Activated CD8-positive, alpha-beta T cell treated with anti-CD3 and anti-CD28 coated beads for 36 hours (primary cell): ENCODE measurements at regions not wholly inside any gene's neighbourhood (a gene's known extent, or its start where the extent isn't known, plus 50 kb on each side); places are given as distances from the start of the nearest gene placed in this dataset.

Experiments used
- ATAC-seq: fragments of 200-7000 bp; cut with Tn5 transposase; one replicate; pipeline ENCODE4 v1.10.0; 2021; ENCODE audit warnings: mild to moderate bottlenecking, moderate library complexity
- CTCF ChIA-PET: fragments of 350-600 bp; sonication (Branson Sonifier 250); formaldehyde crosslinking; loops from one replicate; lab custom pipeline; 2021; ENCODE audit warnings: antibody characterized with exemption; lab: Charles Lee
- POLR2A ChIA-PET: fragments of 350-600 bp; sonication (Branson Sonifier 250); formaldehyde crosslinking; loops from one replicate; lab custom pipeline; 2021; ENCODE audit warnings: antibody characterized with exemption; lab: Charles Lee
- DNase-seq: peaks from one replicate; pipeline ENCODE4 v3.0.0-alpha.2; 2020
- H3K27ac Mint-ChIP-seq: one replicate; pipeline ENCODE4 v1.8.0; 2021; ENCODE audit warnings: mild to moderate bottlenecking, mixed read lengths
- H3K27me3 Mint-ChIP-seq: one replicate; pipeline ENCODE4 v1.8.0; 2021; ENCODE audit warnings: mixed read lengths
- H3K36me3 Mint-ChIP-seq: one replicate; pipeline ENCODE4 v1.8.0; 2021; ENCODE audit warnings: low read depth, mixed read lengths
- H3K4me1 Mint-ChIP-seq: one replicate; pipeline ENCODE4 v1.8.0; 2021; ENCODE audit warnings: low read depth, mixed read lengths
- H3K4me3 Mint-ChIP-seq: one replicate; pipeline ENCODE4 v1.8.0; 2021; ENCODE audit warnings: mild to moderate bottlenecking, moderate library complexity, mixed read lengths
- H3K9me3 Mint-ChIP-seq: one replicate; pipeline ENCODE4 v1.8.0; 2021; ENCODE audit warnings: mixed read lengths
- intact Hi-C: fragments of 100-400 bp; cut with micrococcal nuclease; formaldehyde crosslinking; loops from one replicate; pipeline ENCODE4 v1.10.0; 2022
- TF ChIP-seq, protein P1 (sequence below): fragments of 200-600 bp; IDR thresholded peaks from one replicate; pipeline ENCODE4 v1.8.0; 2022; ENCODE audit warnings: antibody characterized with exemption, mild to moderate bottlenecking

DNA sequence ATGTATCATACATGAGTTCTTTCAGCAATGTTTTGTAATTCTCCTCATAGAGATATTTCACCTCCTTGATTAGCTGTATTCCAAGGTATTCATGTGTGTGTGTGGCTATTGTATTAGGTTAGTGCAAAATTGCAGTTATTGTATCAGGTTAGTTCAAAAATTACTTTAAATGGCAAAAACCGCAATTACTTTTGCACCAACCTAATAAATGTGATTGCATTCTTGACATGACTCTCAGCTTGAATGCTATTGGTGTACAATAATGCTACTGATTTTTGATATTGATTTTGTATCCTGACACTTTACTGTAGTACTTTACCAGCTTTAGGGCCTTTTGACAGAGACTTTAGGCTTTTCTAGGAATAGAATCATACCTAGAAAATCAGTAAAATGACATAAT is 297.4 kb downstream of the ZWINT start:
- POLR2A ChIA-PET: no interaction called here
- Mint-ChIP-seq H3K27me3 (no peaks in the 10 kb centered on the region), H3K4me3 (no peak overlapping the region), H3K27ac (no peak overlapping the region), H3K4me1 (no peaks in the 10 kb centered on the region), H3K9me3 (peaks cover 11% of the 10 kb centered on the region), H3K36me3 (no peaks in the 10 kb centered on the region)
- intact Hi-C loops: no loop called here
- TF ChIP-seq, protein P1, sequence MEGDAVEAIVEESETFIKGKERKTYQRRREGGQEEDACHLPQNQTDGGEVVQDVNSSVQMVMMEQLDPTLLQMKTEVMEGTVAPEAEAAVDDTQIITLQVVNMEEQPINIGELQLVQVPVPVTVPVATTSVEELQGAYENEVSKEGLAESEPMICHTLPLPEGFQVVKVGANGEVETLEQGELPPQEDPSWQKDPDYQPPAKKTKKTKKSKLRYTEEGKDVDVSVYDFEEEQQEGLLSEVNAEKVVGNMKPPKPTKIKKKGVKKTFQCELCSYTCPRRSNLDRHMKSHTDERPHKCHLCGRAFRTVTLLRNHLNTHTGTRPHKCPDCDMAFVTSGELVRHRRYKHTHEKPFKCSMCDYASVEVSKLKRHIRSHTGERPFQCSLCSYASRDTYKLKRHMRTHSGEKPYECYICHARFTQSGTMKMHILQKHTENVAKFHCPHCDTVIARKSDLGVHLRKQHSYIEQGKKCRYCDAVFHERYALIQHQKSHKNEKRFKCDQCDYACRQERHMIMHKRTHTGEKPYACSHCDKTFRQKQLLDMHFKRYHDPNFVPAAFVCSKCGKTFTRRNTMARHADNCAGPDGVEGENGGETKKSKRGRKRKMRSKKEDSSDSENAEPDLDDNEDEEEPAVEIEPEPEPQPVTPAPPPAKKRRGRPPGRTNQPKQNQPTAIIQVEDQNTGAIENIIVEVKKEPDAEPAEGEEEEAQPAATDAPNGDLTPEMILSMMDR: no peak
- ATAC-seq: no peak
- DNase-seq: no peak
- CTCF ChIA-PET: no interaction called here

DNA sequence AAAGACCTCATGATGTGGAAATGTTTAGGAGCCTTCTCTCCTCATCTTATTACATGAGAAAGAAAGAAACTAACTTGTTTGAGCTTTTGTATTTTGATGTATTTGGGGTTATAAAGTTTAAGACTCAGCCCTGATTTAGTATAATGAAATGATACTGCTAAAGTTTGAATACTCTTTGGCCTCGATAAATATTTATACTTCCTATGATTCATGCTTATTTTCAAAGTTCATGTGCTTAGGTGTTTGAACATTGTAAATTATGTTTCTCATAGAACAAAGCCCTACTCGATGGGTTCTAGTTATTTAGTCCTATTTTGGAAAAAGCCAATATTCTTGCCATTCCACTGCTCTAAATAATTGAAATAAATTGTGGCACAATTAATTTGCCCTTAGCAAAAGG is 303.2 kb downstream of the ZWINT start:
- intact Hi-C loops: no loop called here
- H3K27me3 Mint-ChIP-seq: no peaks in the 10 kb centered on the region
- ChIA-PET POLR2A (no interaction called here), CTCF (no interaction called here)
- H3K4me1 Mint-ChIP-seq: no peaks in the 10 kb centered on the region
- no peak overlapping the region for H3K27ac Mint-ChIP-seq
- TF ChIP-seq, protein P1: no peak
- ATAC-seq (no peak), DNase-seq (no peak)
- no peak overlapping the region for H3K4me3 Mint-ChIP-seq
- peaks cover under 1% of the 10 kb centered on the region for H3K9me3 Mint-ChIP-seq
- no peaks in the 10 kb centered on the region for H3K36me3 Mint-ChIP-seq

DNA sequence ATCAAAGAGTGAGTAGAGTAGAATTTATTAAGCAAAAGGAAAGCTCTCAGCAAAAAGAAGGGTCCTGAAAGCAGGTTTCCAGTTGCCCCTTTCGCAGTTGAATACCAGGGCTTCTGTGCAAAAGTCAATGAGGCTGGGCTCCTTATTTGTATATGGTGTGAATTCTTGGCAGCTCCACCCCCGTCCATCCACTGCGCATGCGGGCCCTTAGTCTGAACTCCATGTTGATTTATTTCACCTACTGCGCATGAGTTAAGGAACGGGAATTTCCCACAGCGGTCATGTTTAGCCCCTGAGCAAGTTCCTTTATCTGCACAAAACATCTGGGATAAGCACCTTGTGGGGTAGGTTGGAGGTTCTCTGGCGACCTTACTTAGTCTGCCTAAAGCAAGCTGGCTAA is 325.6 kb downstream of the ZWINT start:
- H3K27ac Mint-ChIP-seq: no peak overlapping the region
- no peaks in the 10 kb centered on the region for H3K4me1 Mint-ChIP-seq
- POLR2A ChIA-PET: no interaction called here
- peaks cover 3% of the 10 kb centered on the region for H3K9me3 Mint-ChIP-seq
- no peaks in the 10 kb centered on the region for H3K36me3 Mint-ChIP-seq
- no peak overlapping the region for H3K4me3 Mint-ChIP-seq
- no peak for ATAC-seq
- TF ChIP-seq, protein P1: no peak
- DNase-seq: no peak
- intact Hi-C loops: no loop called here
- CTCF ChIA-PET: no interaction called here
- H3K27me3 Mint-ChIP-seq: no peaks in the 10 kb centered on the region

DNA sequence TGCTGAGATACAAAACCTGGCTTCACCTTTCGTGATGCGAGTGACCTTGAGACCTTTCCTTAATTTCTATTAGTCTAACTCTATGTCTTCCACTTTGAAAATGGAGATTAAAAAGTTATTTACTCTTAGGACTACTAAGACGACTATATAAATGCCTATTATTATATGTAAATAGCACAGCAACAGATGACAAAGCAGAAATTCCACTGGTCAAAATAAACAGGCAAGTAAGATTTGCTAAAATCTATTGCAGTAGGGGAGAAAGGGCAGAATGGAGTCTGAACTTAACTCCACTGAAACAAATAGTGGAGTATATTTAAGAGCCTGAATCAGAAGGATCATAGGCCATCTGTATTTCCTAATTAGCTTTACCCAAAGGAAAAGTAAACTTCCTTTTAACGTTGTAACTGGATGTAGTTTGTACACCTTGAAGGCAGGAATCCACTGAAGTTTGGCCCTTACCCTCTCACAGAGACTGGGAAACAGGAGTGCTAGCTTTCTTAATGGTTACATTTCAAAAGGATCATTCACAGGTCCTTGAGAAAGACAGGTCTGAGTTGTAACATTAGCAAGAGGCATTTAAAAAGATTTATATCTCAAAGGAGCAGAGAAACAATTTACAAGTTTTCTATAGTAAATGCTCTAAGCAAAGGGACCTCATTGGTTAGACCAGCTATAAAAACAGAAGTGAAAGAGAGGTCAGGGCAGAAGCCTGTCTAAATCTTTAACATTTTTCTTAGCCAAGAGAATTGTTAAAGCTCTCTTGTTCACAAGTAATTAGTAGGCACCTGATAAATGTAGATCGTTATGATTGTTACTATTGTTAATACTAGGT is 332.5 kb downstream of the ZWINT start:
- DNase-seq: no peak
- Mint-ChIP-seq H3K4me3 (no peak overlapping the region), H3K9me3 (no peaks in the 10 kb centered on the region), H3K27me3 (no peaks in the 10 kb centered on the region), H3K36me3 (no peaks in the 10 kb centered on the region), H3K4me1 (no peaks in the 10 kb centered on the region), H3K27ac (no peak overlapping the region)
- ChIA-PET CTCF (no interaction called here), POLR2A (no interaction called here)
- no peak for ATAC-seq
- TF ChIP-seq, protein P1: no peak
- intact Hi-C loops: no loop called here

DNA sequence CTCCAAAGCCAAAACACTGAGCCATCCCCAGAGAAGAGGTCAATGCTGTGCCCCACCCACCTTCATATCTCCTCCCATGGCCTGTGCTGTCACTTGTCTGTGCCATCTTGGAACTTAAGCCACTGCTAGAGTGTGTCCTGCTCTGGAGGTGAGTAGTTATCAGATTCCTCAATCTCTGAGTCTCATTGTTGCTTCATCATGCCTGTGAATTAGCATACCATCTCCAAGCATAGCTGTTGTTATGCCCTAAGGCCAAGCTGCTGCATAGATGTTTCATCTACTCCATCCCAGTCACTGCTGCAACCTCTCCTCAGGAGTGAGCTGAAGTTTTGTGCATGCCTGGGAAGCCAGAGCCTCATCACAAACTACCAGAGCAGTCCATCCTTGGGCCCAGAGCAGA is 349.0 kb downstream of the ZWINT start:
- no peaks in the 10 kb centered on the region for H3K4me1 Mint-ChIP-seq
- no peaks in the 10 kb centered on the region for H3K36me3 Mint-ChIP-seq
- ChIA-PET CTCF (no interaction called here), POLR2A (no interaction called here)
- H3K27me3 Mint-ChIP-seq: no peaks in the 10 kb centered on the region
- no peak overlapping the region for H3K4me3 Mint-ChIP-seq
- TF ChIP-seq, protein P1: no peak
- no peak for DNase-seq
- no peak for ATAC-seq
- intact Hi-C loops: no loop called here
- peaks cover 8% of the 10 kb centered on the region for H3K9me3 Mint-ChIP-seq
- no peak overlapping the region for H3K27ac Mint-ChIP-seq
